BE2C (cell line): ENCODE measurements at regions not wholly inside any gene's neighbourhood (a gene's known extent, or its start where the extent isn't known, plus 50 kb on each side); places are given as distances from the start of the nearest gene placed in this dataset.
"Not testable (repeated sequence)": the region's sequence is repeated elsewhere in the genome, so short reads cannot be mapped to it uniquely, and the experiment has no call there.

Experiments
- DNase-seq: peaks from one replicate; pipeline ENCODE4 v3.0.0-alpha.2; 2020
- H3K27me3 ChIP-seq: fragments of 250-450 bp; sonication (Bioruptor Pico); 2 replicates; pipeline ENCODE4 v1.5.1; 2020; ENCODE audit warnings: mild to moderate bottlenecking
- H3K36me3 ChIP-seq: fragments of 250-450 bp; sonication (Bioruptor Pico); 2 replicates; pipeline ENCODE4 v1.5.1; 2020; ENCODE audit warnings: mild to moderate bottlenecking
- H3K4me1 ChIP-seq: fragments of 250-450 bp; sonication (Bioruptor Pico); 2 replicates; pipeline ENCODE4 v1.5.1; 2020
- H3K4me3 ChIP-seq: 2 replicates; pipeline ENCODE4 v1.5.1; 2011; ENCODE audit warnings: low read depth, low read length
- H3K9me3 ChIP-seq: fragments of 250-450 bp; sonication (Bioruptor Pico); 2 replicates; pipeline ENCODE4 v1.5.1; 2020
- TF ChIP-seq, protein P1 (sequence below): IDR thresholded peaks from 2 replicates; pipeline ENCODE4 v1.5.1; 2012; ENCODE audit warnings: mild to moderate bottlenecking, low read depth, low read length

DNA sequence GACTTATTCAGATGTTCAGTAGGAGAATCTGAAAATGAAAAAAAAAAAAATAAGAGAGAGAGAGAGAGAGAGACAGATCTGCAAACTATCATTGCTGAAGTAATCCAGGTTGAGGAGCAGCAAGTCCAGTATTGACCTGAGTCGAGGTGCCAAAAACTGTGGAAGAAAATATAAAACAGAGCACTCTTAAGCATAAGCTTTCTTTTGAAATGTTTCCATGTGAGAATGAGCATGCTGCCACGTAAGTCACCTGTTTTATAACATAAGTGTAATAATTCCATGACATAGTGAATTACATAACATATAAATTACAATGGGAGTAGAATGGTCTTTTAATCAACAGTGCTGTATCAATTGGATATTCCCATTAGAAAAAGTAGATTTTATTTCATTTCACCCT, 218.2 kb downstream of the BCHE start:
- H3K9me3 ChIP-seq = no peaks in the 10 kb centered on the region; the same call in 1 of the 2 replicates
- TF ChIP-seq, protein P1, sequence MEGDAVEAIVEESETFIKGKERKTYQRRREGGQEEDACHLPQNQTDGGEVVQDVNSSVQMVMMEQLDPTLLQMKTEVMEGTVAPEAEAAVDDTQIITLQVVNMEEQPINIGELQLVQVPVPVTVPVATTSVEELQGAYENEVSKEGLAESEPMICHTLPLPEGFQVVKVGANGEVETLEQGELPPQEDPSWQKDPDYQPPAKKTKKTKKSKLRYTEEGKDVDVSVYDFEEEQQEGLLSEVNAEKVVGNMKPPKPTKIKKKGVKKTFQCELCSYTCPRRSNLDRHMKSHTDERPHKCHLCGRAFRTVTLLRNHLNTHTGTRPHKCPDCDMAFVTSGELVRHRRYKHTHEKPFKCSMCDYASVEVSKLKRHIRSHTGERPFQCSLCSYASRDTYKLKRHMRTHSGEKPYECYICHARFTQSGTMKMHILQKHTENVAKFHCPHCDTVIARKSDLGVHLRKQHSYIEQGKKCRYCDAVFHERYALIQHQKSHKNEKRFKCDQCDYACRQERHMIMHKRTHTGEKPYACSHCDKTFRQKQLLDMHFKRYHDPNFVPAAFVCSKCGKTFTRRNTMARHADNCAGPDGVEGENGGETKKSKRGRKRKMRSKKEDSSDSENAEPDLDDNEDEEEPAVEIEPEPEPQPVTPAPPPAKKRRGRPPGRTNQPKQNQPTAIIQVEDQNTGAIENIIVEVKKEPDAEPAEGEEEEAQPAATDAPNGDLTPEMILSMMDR = no peak
- no peak for DNase-seq
- no peaks in the 10 kb centered on the region for H3K4me1 ChIP-seq
- no peaks in the 10 kb centered on the region for H3K36me3 ChIP-seq
- no peak overlapping the region for H3K4me3 ChIP-seq
- no peaks in the 10 kb centered on the region for H3K27me3 ChIP-seq

DNA sequence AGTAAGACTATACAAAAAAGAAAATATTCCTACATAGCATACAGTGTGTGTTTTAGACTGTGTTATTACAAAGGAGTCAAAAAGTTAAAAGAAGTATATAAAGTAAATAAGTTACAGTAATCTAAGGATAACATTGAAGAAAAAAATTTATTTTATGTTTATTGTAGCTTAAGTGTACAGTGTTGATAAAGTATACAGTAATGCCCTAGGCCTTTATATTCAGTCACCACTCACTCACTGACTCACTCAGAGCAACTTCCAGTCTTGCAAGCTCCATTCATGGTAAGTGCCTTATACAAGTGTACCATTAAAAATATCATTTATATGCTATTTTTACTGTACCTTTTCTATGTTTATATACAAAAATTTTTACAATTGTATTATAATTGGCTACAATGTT, 220.1 kb downstream of the BCHE start:
- Histone ChIP-seq H3K27me3 (no peaks in the 10 kb centered on the region), H3K4me1 (no peaks in the 10 kb centered on the region), H3K36me3 (no peaks in the 10 kb centered on the region), H3K9me3 (no peaks in the 10 kb centered on the region), H3K4me3 (no peak overlapping the region)
- TF ChIP-seq, protein P1 = no peak
- DNase-seq = no peak

DNA sequence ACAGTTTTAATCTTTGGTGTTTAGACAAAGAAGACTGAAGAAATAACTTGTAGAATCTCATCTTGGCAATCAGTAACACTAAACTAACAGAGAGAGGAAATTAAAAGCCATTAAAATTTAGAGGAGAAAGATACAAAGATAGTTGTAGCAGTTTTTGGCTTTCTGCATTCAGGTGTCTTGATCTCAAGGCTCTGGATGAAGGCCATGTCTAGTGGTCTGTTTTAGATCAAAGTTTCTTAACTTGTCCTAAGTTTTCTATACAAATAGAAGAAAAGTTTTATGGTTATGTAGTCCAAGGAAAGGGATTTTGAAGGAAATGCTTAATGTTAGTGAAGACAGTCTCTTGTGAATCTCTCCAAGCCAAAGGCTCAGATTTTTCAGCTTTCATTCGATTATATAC, 222.9 kb downstream of the BCHE start:
- TF ChIP-seq, protein P1 = no peak
- Histone ChIP-seq H3K36me3 (no peaks in the 10 kb centered on the region), H3K4me3 (no peak overlapping the region), H3K27me3 (no peaks in the 10 kb centered on the region), H3K9me3 (no peaks in the 10 kb centered on the region), H3K4me1 (no peaks in the 10 kb centered on the region)
- DNase-seq = no peak

DNA sequence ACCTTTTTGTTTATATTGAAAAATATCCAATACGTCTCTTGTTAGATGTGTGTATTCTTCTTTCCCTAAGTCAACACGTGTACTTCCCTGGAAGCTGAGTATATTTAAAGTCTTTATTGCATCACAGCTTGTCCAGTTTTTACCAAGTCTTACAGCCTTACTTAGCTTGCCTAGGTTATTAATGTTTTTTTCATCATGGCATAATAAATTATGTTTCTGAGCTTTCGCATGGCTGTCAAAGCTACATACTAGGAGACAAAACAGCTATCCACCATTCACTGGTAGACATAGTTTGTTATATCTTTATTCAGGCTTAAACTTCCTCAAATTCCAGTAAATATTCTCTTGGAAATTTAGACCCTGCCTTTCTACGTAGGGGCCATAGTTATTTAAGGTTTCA, 224.2 kb downstream of the BCHE start:
- Histone ChIP-seq H3K4me3 (no peak overlapping the region), H3K4me1 (no peaks in the 10 kb centered on the region), H3K9me3 (no peaks in the 10 kb centered on the region), H3K27me3 (no peaks in the 10 kb centered on the region), H3K36me3 (no peaks in the 10 kb centered on the region)
- TF ChIP-seq, protein P1 = no peak
- DNase-seq = no peak

DNA sequence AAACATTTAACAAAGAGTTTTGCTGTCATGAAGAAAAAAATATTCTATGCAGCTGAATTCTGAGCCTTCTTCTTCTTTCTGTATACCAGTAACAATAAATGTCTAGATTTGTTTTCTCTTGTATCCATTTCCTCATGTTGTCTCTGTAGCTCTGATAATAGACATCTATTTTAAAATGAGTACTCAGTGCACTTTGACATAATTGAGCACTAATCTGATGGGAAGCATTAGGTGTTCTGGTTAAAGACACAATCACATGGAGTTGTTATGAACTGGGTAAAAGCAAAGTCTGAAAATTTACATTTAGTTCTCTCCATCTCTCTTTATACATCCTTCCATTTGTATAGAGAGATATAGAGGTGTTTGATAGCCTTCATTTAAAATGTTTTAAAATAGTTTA, 230.0 kb downstream of the BCHE start:
- Histone ChIP-seq H3K4me3 (no peak overlapping the region), H3K36me3 (no peaks in the 10 kb centered on the region), H3K27me3 (no peaks in the 10 kb centered on the region), H3K9me3 (no peaks in the 10 kb centered on the region), H3K4me1 (no peaks in the 10 kb centered on the region)
- TF ChIP-seq, protein P1 = no peak
- DNase-seq = no peak

DNA sequence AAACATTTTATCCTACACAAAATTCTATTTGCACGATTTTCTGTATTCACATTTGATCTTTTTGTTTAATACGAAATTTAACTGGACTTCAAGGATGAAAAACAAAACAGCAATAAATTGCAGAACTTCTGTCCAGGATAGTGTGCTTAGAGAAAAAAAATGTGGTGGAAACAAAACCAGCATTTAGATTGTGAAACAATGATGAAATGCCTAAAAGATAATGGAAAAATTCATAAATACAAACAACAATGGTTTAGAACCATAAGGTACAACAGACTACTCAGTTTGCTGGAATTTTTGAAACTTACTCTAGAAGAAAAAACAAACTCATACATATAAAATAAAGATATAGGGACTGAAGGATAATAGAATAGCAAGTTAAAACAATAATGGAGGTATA, 234.0 kb downstream of the BCHE start:
- H3K4me1 ChIP-seq = no peaks in the 10 kb centered on the region
- H3K4me3 ChIP-seq = no peak overlapping the region
- DNase-seq = no peak

DNA sequence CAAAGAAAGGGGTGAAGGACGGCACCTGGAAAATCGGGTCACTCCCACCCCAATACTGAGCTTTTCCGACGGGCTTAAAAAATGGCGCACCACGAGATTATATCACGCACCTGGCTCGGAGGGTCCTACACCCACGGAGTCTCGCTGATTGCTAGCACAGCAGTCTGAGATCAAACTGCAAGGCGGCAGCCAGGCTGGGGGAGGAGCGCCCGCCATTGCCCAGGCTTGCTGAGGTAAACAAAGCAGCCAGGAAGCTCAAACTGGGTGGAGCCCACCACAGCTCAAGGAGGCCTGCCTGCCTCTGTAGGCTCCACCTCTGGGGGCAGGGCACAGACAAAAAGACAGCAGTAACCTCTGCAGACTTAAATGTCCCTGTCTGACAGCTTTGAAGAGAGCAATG, 264.7 kb downstream of the BCHE start:
- not testable (repeated sequence) for H3K27me3 ChIP-seq, DNase-seq, H3K9me3 ChIP-seq, H3K36me3 ChIP-seq, H3K4me1 ChIP-seq, H3K4me3 ChIP-seq

More for the DNA sequence above, 234.0 kb downstream of the BCHE start:
- Histone ChIP-seq H3K27me3 (no peaks in the 10 kb centered on the region), H3K9me3 (no peaks in the 10 kb centered on the region), H3K36me3 (no peaks in the 10 kb centered on the region)
- TF ChIP-seq, protein P1 = no peak
